AG04450 (cell line): ENCODE measurements at regions not wholly inside any gene's neighbourhood (a gene's known extent, or its start where the extent isn't known, plus 50 kb on each side); places are given as distances from the start of the nearest gene placed in this dataset.
A peak's percentile ranks its signal among the peaks of the same experiment; 100 is the strongest.

Experiments
- CTCF ChIA-PET: fragments of 300-600, 350-600 bp; formaldehyde crosslinking; extraction: SDS; loops from one replicate; lab custom pipeline; 2022; ENCODE audit warnings: antibody characterized with exemption, inconsistent platforms; lab: Charles Lee
- POLR2A ChIA-PET: fragments of 350-600 bp; formaldehyde crosslinking; extraction: SDS; loops from one replicate; lab custom pipeline; 2021; ENCODE audit warnings: antibody characterized with exemption, inconsistent platforms; lab: Yijun Ruan, JAX
- DNase-seq: peaks from one replicate; pipeline ENCODE4 v3.0.0-alpha.2; 2011; ENCODE audit warnings: low read depth, low spot score
- H3K27ac ChIP-seq: one replicate; pipeline ENCODE4 v1.5.1; 2012; ENCODE audit warnings: low read depth, low read length, control low read depth
- H3K27me3 ChIP-seq: one replicate; pipeline ENCODE4 v1.6.0; 2012; ENCODE audit warnings: low read length; ENCODE audit not compliant: control insufficient read depth, insufficient read depth
- H3K4me3 ChIP-seq: 2 replicates; pipeline ENCODE4 v1.5.1; 2011; ENCODE audit warnings: mild to moderate bottlenecking, low read depth, low read length, control low read depth
- H3K9me3 ChIP-seq: 2 replicates; pipeline ENCODE4 v1.5.1; 2012; ENCODE audit warnings: low read length; ENCODE audit not compliant: control insufficient read depth, insufficient read depth
- CTCF ChIP-seq: IDR thresholded peaks from 2 replicates; pipeline ENCODE4 v1.5.1; 2011; ENCODE audit warnings: low read depth, low read length, control low read depth, inconsistent platforms

GRCh38 chr13:106382534-106382933 lies 152.9 kb downstream of the EFNB2 start:
- DNase-seq: no peak
- ChIA-PET POLR2A (no interaction called here), CTCF (no interaction called here)
- no peak overlapping the region for H3K27ac ChIP-seq
- H3K9me3 ChIP-seq: no peaks in the 10 kb centered on the region
- H3K27me3 ChIP-seq: no peaks in the 10 kb centered on the region
- TF ChIP-seq CTCF: no peak
- H3K4me3 ChIP-seq: no peak overlapping the region

GRCh38 chr13:106381091-106381490 lies 154.4 kb downstream of the EFNB2 start:
- no peak for DNase-seq
- POLR2A ChIA-PET: no interaction called here

GRCh38 chr13:106377931-106378662 lies 157.4 kb downstream of the EFNB2 start:
- Histone ChIP-seq H3K4me3 (no peak overlapping the region), H3K27me3 (no peaks in the 10 kb centered on the region), H3K27ac (no peak overlapping the region), H3K9me3 (peaks cover 8% of the 10 kb centered on the region)
- TF ChIP-seq CTCF: no peak
- DNase-seq: no peak
- ChIA-PET POLR2A (no interaction called here), CTCF (interaction anchor here (0.6 kb wide), 1 partner anchor 1379 kb away, joined by 6 read pairs; no protein-coding TSS in a partner anchor)

More at GRCh38 chr13:106381091-106381490, 154.4 kb downstream of the EFNB2 start:
- CTCF ChIA-PET: no interaction called here
- Histone ChIP-seq H3K27ac (no peak overlapping the region), H3K27me3 (no peaks in the 10 kb centered on the region), H3K9me3 (no peaks in the 10 kb centered on the region), H3K4me3 (no peak overlapping the region)
- no peak for TF ChIP-seq CTCF

- Histone ChIP-seq H3K27me3 (no peaks in the 10 kb centered on the region), H3K27ac (no peak overlapping the region), H3K9me3 (peaks cover 8% of the 10 kb centered on the region), H3K4me3 (no peak overlapping the region)
- CTCF ChIA-PET: no interaction called here
- POLR2A ChIA-PET: no interaction called here
- no peak for DNase-seq
- no peak for TF ChIP-seq CTCF
These were observed 158.1 kb downstream of the EFNB2 start for GRCh38 chr13:106377341-106377740.

- Histone ChIP-seq H3K9me3 (peaks cover 8% of the 10 kb centered on the region), H3K27ac (no peak overlapping the region), H3K27me3 (no peaks in the 10 kb centered on the region), H3K4me3 (no peak overlapping the region)
- DNase-seq: peak; percentile 67
- ChIA-PET CTCF (interaction anchor here (0.6 kb wide), 1 partner anchor 597 kb away, joined by 4 read pairs; no protein-coding TSS in a partner anchor), POLR2A (no interaction called here)
- peak; percentile 17; the same call in 1 of the 2 replicates for TF ChIP-seq CTCF
These were observed 158.9 kb downstream of the EFNB2 start for GRCh38 chr13:106376401-106377112.
